HG03354 (cell line): ENCODE measurements at regions not wholly inside any gene's neighbourhood (a gene's known extent, or its start where the extent isn't known, plus 50 kb on each side); places are given as distances from the start of the nearest gene placed in this dataset.

Experiments
- ATAC-seq: cut with Tn5 transposase; IDR thresholded peaks from one replicate; pipeline ENCODE4 v1.9.1; 2021; ENCODE audit warnings: mild to moderate bottlenecking; ENCODE audit not compliant: unreplicated experiment, poor library complexity, severe bottlenecking

DNA sequence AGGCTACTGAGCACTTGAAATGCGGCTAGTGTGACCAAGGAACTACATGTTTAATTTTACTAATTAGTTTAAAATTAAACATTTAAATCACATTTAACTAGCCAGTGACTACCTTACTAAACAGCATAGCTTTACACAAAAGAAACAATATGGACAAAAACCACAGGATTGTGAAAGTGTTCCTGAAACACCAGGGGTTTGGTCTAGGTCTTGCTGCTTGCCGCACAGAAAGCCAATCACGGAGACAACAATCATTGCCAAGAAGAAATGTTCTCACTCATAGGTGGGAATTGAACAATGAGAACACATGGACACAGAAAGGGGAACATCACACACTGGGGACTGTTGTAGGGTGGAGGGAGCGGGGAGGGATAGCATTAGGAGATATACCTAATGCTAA, 309.5 kb downstream of the C11orf87 start:
- ATAC-seq, result no peak

DNA sequence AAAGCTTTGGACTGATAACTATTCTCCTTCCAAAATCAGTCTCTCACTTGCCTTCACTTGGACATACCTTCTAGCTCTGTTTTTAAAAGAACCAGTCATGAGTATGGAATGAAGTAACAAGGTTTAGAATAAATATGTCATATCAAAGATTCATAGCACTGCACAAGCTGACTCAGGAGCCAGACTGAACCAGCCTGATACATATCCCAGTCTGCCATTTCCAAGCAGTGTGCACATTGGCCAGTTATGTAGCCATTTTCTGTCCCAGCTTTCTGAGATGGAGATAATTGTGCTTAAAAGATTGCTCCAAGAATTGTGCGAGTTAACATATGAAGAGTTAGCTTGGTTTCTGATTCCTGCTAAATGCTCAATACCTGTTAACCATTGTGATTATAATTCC, 311.3 kb downstream of the C11orf87 start:
- no peak for ATAC-seq

DNA sequence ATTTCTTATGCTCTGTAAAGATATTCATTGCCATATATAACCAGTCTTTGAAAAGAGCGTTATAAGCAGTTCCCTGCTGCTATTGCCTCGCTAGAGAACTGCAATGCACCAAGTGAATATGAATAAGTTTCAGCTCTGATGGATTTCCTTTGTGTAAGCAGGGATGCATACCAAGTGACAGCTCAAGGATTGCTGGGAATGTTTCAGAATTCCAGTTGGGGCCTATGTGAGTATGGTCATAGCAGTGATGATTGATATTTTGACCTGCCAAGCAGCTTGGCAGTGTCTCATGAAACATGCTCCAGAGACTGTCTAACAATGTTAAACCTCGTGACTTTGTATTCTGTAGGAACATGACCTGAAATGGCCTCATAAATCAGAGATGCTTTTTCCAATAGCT, 312.6 kb downstream of the C11orf87 start:
- ATAC-seq, result no peak

DNA sequence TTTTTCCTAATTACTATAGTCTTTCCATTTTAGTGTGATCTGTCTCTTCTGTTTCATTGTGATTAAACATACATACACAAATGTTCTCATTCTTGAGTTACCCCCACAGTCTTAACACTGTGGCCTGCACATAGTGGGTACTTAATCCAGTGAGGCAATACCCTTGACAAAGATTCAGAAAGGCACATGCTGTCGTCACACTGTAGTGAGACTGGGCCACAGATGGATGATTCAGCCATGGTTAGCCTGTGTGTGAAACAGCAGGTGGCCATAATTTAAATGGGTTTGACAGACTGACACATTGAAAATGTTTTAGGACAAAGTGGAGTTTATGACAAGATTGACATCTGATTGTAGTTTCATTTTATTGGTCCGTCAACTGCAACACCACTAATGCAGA, 313.1 kb downstream of the C11orf87 start:
- no peak for ATAC-seq

DNA sequence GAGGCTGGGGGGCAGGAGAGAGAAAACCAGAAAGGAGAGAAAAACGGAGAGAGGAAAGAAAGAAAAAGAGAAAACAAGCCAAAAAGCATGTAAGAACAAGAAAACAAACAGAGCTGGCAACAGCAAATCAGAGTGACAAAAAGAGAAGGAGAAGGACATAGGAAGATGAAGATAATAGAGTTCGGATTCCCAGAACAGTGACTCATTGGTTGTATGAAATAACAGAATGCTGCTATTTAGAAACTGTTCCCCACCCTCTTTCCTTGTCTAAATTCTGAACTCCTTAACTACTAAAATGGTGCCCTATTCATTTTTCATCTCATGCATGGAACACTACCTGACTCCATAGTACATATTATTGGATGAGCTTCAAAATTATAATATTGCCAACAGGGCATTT, 317.4 kb downstream of the C11orf87 start:
- ATAC-seq, result no peak

DNA sequence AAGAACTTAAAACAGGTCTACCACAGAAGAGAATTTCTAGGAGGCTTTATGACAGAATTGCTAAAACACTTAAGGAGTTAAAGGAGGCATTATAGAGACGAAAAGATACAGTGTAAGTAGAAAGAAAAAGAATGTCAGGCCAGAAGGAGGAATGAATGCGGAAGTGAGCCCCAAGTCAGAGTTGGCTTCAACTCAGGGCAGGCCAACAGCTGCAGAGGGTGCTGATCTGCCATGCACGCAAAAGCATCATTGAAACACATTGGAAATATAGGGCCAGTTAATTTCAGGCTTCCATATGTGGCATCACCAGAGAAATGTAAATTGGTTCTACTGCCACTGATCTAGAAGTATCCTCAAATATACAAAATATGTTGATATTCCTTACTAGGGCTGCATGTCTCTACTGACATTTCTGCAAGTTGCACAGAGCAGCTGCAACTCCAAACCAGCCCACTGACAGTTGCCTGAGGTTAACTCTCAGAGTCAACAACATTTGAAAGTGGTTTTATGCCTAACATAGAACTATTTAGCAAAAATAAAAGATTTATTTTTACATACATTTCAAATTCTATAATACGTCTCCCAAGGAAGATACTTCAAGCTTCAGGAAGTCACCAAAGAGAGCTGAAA, 324.1 kb downstream of the C11orf87 start:
- ATAC-seq, result no peak

DNA sequence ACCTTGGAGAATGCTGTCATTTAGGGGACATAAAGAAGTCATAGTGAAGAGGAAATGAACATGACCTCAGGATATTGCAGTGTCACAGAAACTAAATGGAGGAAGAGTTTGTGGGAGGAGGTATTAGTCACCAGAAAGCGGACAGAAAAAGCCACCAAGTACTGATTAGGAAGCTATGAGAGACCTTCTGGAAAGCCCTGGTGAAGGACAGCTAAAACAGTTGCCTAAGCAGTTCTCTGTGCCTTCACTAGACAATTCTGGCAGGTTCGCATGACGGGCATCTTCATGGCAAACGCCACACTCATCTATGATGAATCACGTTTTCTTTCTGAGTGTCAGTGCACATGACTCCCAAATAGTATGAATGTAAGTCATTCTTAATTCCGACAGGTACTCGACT, 325.8 kb downstream of the C11orf87 start:
- no peak for ATAC-seq

DNA sequence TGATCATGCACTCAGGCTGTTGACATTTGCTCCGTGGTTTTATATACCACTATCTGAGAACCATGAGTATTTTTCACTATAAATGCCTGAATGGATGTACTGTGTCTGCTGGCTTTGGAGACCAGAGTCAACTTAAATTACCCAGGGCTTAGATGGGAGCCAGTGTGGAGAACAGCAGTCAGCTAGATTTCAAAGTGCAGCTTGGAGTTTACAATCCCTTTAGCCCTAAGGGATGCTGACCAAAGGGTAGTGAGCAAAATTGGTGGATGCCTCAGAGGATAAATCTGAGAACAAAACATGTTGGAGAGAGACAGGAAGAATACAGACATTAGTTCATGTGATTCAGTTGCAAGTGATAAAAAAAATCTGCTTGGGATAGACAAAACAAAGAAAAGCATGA, 327.5 kb downstream of the C11orf87 start:
- ATAC-seq, result no peak

DNA sequence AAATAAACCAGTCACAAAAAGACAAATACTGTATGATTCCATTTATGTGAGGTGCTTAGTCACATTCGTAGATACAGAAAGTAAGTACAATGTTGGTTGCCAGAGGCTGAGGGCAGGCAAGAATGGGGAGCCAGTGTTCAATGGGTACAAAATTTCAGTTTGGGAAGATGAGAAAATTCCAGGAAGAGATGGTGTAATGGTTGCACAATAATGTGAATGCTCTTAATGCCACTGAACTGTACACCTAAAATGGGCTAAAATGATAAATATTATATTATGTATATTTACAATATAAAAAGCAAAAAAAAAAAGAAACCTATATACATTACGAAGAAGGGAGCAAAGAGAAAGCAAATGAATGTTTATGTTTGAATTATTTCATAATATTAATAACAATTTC, 329.0 kb downstream of the C11orf87 start:
- no peak for ATAC-seq

DNA sequence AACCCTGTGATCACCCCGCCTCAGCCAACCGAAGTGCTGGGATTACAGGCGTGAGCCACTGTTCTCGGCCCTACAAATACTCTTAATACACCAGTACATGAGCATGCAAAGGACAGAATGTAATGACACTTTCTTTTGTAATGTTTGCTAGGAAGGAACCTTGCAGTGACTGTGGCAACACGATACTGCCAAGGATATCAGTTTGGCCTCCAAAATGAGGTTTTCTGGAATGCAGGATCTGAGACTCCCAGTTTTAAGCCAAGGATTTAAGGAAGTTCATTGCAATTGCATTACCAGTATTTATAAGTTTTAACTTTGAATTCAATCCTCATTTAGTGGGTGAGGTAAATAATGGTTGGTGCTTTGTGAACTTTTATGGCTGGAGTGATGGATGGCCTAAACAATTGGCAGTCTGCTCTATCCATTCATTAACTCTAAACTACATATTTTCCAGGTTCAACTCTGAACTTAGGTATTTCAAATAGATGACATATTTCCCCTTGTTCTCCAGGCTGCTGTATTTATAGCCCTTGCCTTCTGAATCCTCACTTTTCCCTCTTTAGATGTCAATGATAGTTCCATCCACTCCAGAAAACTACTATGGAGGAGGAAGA, 330.3 kb downstream of the C11orf87 start:
- ATAC-seq, result no peak

DNA sequence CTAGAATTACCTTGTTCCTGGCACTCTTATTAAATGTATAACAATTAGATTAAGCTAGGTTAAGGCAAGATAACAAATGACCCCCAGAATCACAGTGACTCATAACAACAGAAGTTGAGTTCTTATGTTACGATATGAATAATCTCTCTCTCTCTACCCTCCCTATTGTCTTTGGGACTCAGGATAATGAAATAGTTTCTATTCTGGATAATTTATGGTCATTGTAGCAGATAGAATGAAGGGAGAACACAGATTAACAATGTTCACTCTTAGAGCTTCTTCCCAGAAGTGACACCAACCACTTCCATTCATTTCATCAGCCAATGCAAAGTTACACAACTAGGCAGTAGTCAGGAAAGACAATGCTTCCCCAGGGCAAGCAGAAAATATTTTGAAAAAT, 334.5 kb downstream of the C11orf87 start:
- no peak for ATAC-seq

DNA sequence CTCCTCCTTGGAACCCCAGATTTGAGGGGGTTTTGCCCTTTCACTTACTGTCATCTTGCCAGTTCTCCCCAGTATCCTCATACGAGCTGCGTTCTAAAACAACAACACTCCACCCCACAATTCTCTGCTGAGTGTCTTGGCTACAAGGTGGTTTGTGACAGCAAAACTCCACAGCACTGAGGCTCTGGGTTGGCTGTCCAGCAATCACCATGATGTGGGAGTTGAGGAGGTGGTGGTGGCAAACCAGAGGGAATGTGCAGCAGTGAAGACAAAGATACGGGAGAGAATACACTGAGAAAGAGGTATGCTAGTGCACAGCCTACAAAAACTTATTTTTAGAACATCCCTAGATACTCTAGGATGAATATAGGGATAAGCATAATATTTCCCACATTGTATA, 335.0 kb downstream of the C11orf87 start:
- ATAC-seq, result no peak

DNA sequence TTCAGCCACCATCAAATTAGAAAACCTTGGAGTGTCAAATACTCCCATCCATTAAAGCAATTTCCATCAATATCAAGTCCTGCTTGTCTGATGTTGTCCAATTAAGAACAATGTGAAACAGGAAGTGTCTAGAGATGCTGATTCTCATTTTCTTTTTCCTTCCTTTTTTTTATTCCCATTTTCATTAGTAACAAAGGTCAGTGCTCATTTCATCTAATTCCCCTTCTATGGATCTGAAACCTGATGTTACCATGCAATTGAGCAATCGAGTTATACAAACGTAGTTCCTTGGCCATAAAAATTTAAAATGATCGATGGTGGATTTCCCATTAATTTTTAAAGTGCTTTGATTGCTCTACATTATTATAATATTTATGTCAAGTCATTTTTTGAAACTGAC, 330.6 kb upstream of the ZC3H12C start:
- no peak for ATAC-seq

DNA sequence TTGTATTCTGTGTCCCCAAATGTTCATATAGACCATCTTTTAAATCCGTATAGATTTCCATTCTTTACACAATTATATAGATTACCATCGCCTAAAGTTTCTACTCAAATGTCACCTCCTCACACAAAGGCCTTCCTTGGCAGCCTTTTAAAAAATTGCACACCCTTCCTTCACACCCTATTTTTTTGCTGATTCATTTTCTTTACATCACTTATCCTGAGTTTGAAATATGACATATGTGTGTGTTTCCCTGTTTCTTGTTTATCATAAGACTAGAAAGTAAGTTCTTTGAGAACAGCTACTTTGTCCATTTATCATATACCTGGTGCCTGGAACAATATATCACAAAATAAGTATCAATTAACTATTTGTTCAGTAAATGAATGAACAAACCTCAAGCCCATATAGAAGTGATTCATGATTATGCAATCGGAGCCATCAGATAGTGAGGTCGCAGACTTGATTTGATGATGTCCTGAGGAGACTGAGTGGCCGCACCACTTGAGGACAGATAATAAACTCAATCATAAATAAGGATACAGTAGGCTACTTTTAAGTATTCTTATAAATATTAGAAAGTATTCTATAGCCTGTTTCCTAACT, 327.4 kb upstream of the ZC3H12C start:
- no peak for ATAC-seq

DNA sequence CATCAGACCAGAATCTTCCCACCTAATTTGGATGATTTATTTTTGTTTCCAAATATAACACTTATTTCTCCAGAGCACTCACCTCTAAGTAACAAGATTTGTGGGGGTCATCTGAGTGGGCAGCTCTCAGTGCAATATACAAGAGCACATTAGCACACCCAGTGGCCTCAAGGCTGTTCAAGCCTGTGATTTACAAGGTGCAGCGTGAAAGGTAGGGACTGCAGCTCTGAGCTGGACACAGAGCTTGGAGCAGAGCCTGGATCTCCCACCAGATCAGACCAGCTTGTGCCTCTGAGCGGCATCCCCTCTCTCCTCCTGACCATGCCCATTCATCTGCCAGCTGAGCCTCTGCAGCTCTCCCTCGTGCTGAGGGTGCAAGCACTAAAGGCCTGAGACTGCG, 323.3 kb upstream of the ZC3H12C start:
- no peak for ATAC-seq

DNA sequence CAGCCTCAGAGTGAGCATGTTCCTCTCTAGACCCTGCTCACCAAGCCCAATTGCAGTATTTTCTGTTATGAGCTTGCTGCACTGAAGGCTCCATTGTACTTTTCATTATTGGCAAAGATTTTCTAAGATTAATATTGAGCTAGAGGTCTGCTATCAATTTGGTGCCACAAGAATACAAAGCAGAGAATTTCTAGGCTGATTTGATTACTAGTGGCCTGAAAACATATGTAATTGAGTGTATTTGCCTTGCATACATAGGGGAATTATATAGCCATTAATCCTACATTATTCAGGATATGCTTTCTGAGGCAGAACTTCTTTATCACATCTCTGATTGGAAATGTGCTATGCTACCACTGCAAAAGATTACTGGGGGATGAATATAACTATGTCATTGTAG, 322.9 kb upstream of the ZC3H12C start:
- no peak for ATAC-seq

DNA sequence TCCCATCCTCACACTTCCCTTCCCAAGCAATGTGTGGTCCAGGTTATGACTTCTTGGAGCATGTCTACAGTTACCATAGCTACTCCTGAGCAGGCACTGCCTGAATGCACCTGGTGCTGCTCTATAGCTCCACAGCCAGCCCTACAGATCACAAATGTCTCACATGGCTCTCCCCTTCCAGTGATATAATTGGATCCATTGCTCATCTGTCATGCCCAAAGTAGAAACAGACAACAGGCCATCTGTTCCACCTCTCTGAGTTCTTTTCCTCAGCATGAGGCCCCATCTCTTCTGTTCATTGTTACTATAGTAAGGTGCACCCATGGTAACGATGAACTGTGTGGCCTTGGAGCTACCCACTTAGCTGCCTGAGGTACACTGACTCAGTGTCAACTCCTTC, 320.3 kb upstream of the ZC3H12C start:
- no peak for ATAC-seq

DNA sequence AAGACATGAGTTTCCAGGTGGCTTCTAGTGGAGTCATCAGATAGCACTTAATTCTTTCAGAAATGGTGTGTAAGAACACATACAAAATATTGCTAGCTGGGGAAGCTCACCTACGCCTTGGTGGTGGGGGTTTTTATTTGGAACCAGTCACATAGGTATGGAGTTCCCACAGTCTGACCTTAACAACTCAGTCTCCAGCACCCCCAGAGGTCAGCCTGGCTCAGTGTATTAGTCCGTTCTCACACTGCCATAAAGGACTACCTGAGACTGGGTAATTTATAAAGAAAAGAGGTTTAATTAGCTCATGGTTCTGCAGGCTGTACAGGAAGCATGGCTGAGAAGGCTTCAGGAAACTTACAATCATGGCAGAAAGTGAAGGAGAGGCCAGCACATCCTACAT, 317.5 kb upstream of the ZC3H12C start:
- no peak for ATAC-seq

DNA sequence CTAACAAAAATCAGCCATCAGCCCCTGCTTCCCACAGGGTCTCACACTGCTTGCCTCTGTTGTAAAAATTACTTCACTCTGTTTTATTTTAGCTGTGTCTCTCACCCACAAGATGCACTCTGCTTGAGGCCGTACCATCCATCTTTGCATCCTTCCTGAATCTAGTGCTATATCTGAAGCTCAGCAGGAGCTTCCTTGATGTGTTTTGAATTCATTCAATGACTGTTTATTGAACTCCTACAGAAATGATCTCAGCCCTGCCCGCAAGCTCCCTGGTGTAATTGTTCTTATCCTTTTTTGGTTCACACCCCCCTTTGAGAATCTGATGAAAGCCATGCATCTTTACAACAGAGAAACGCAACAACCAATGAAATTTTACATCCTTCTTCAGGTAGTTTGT, 310.2 kb upstream of the ZC3H12C start:
- no peak for ATAC-seq

DNA sequence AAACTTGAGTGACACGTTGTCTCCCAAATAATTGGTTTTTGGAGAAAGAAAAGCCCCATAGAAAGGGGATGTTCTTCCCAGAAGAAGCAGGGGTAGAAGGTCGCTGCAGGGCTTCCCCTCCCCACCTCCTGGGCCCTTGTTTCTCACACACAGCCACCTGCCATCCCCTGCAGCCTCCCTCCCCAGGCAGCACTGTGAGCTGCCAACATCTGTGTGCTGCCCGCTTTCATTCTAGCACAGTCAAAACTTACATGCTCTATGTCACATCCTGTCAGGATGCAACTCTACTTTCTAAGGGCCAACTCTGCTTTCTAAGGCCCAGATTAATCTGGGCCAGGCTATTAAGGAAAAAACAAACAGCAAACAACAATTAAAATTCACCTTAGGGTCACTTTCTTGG, 309.4 kb upstream of the ZC3H12C start:
- ATAC-seq, result peak; percentile 98

DNA sequence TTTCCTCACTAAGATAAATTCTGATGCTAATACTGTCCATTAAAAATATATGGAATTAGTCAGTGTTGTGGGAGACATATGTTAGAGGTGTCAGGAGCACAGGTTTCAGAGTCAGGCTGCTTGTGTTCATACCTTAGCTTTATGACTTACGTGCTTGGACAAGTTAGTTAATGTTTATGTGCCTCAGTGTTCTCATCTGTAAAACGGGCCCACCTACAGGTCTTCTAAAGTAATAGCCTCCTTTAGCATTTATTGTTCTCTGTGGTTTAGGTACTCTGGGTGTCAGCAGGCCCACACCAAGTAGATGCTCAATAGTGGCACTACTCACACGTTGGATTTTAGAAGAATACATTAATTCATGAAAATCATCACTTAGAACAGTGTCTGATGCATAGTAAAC, 308.7 kb upstream of the ZC3H12C start:
- ATAC-seq, result no peak

DNA sequence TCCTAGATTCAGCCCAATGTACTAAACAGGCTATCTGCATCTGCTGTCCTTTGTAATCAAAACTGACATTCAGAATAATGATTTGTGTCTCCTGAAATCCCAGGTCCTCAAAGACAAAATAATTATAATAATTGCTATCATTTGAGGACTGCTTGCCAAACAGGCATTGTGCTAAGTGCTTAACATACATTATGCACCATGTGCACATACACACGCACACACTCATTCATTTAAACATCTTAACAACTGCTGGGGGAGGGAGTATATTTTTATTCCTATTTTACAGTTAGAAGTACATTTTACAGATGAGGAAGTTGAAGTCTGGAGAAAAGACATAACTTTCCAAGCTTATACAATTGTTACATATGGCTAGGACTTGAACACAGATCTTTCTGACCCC, 308.0 kb upstream of the ZC3H12C start:
- ATAC-seq, result no peak
